ENCODE measurements at regions not wholly inside any gene's neighbourhood (a gene's known extent, or its start where the extent isn't known, plus 50 kb on each side); places are given as distances from the start of the nearest gene placed in this dataset.

DNA sequence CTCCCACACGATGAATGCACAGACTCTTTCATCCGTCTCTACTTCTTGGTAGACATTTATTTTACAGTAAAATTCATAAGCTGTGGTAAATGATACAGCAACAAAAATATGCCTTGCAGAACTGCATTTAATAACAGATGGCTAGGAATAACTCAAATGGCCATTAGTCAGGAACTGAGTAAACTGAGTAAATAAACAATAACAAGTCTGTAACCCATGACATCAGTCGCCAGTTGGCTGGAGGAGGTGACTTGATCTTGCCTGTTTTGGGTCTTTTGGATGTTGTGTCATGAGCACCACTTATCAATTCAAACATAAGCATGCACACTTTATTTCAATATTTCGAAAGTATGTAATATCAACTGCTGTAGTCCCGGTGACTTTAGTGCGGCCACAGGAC lies 632.6 kb upstream of the ARGLU1 start:
- Histone ChIP-seq H3K27me3 (ENCODE audit: insufficient read depth, low read length) (no peaks in the 10 kb centered on the region), H4K20me1 (ENCODE audit: control insufficient read depth, insufficient read depth, insufficient read length) (no peaks in the 10 kb centered on the region), H2AK5ac (ENCODE audit: insufficient read length, low read length) (no peak overlapping the region), H3K79me2 (ENCODE audit: insufficient read depth, low read length) (no peaks in the 10 kb centered on the region), H3K23me2 (ENCODE audit: insufficient read length, low read depth, low read length, poor library complexity, severe bottlenecking) (no peaks in the 10 kb centered on the region), H2BK5ac (ENCODE audit: insufficient read length, low read length) (no peak overlapping the region), H2AFZ (ENCODE audit: low read length) (no peak overlapping the region), H3K27ac (ENCODE audit: insufficient read length, low read depth, low read length) (no peak overlapping the region), H3K9ac (ENCODE audit: extremely low read depth, insufficient read length, low read length) (no peak overlapping the region), H3K4me1 (ENCODE audit: insufficient read depth, low read length) (0 out of 2 replicates have a peak, but pooled peaks cover 2% of the 10 kb centered on the region), H2BK20ac (ENCODE audit: low read depth, low read length, poor library complexity, severe bottlenecking) (no peak overlapping the region), H3K4ac (ENCODE audit: low read depth, low read length) (no peak overlapping the region), H2BK15ac (ENCODE audit: low read depth, low read length) (no peak overlapping the region), H2BK120ac (ENCODE audit: low read depth, low read length, poor library complexity, severe bottlenecking) (no peak overlapping the region), H4K8ac (replicated peaks; ENCODE audit: insufficient read length, low read depth, low read length) (no peak overlapping the region), H2BK12ac (ENCODE audit: insufficient read length, low read depth, low read length) (no peak overlapping the region), H3K23ac (ENCODE audit: insufficient read length, low read depth, low read length) (no peak overlapping the region), H3K56ac (ENCODE audit: insufficient read length, low read depth, low read length) (no peak overlapping the region), H3K9me3 (ENCODE audit: control insufficient read depth, low read depth, low read length) (no peaks in the 10 kb centered on the region), H3K4me2 (ENCODE audit: insufficient read depth, insufficient read length, low read length) (no peak overlapping the region), H4K91ac (ENCODE audit: insufficient read length, low read depth, low read length) (no peak overlapping the region), H3K18ac (ENCODE audit: insufficient read length, low read depth, low read length) (no peak overlapping the region), H3K79me1 (ENCODE audit: insufficient read depth, low read depth, low read length, poor library complexity, severe bottlenecking) (no peaks in the 10 kb centered on the region), H3T11ph (ENCODE audit: low read length) (no peak overlapping the region), H3K14ac (ENCODE audit: insufficient read depth, low read length) (no peak overlapping the region), H4K5ac (ENCODE audit: insufficient read length, low read depth, low read length) (no peak overlapping the region)
- peaks cover 13 to 21% of the 10 kb centered on the region in 2 experiments for H3K4me1 Mint-ChIP-seq
- H3K36me3 Mint-ChIP-seq (ENCODE audit: insufficient read depth in 1 of 3, low read depth in 3 of 3) = no peaks in the 10 kb centered on the region
- WGBS (ENCODE audit: extremely low coverage, insufficient read length, low lambda C conversion rate) = no CpG with 5 or more reads among the region's 6 CpGs
- TF ChIP-seq, protein P1, sequence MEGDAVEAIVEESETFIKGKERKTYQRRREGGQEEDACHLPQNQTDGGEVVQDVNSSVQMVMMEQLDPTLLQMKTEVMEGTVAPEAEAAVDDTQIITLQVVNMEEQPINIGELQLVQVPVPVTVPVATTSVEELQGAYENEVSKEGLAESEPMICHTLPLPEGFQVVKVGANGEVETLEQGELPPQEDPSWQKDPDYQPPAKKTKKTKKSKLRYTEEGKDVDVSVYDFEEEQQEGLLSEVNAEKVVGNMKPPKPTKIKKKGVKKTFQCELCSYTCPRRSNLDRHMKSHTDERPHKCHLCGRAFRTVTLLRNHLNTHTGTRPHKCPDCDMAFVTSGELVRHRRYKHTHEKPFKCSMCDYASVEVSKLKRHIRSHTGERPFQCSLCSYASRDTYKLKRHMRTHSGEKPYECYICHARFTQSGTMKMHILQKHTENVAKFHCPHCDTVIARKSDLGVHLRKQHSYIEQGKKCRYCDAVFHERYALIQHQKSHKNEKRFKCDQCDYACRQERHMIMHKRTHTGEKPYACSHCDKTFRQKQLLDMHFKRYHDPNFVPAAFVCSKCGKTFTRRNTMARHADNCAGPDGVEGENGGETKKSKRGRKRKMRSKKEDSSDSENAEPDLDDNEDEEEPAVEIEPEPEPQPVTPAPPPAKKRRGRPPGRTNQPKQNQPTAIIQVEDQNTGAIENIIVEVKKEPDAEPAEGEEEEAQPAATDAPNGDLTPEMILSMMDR (conservative IDR thresholded peaks at IDR 0.05) = no peak
- no peaks in the 10 kb centered on the region for H3K27me3 Mint-ChIP-seq (ENCODE audit: low read depth)
- DNase-seq = no peak
- H3K27ac Mint-ChIP-seq = no peak overlapping the region
- peaks cover 3% of the 10 kb centered on the region in 2 experiments; a peak in 2 of 5 replicates for H3K9me3 Mint-ChIP-seq
- H3K4me3 Mint-ChIP-seq = no peak overlapping the region

Data from H9 (cell line).